GM12865 (cell line): ENCODE measurements at regions not wholly inside any gene's neighbourhood (a gene's known extent, or its start where the extent isn't known, plus 50 kb on each side); places are given as distances from the start of the nearest gene placed in this dataset.

ENCODE experiments used
- DNase-seq: peaks from one replicate; pipeline ENCODE4 v3.0.0; 2010; ENCODE audit warnings: low read depth
- H3K4me3 ChIP-seq: 2 replicates; pipeline ENCODE4 v1.5.1; 2011; ENCODE audit warnings: mild to moderate bottlenecking, low read depth, low read length, control low read depth
- CTCF ChIP-seq: IDR thresholded peaks from 2 replicates; pipeline ENCODE4 v1.5.1; 2011; ENCODE audit warnings: low read length, control low read depth, low read depth, inconsistent platforms; ENCODE audit not compliant: insufficient read depth; ENCODE audit errors: missing control alignments

GRCh38 chr10:21157664-21158063 is 260.6 kb upstream of the NEBL start:
- no peak overlapping the region for H3K4me3 ChIP-seq
- TF ChIP-seq CTCF: no peak
- DNase-seq: no peak

- TF ChIP-seq CTCF: no peak
- DNase-seq: no peak
- no peak overlapping the region for H3K4me3 ChIP-seq
These were observed 253.1 kb upstream of the NEBL start for GRCh38 chr10:21150166-21150565.

- no peak for TF ChIP-seq CTCF
- H3K4me3 ChIP-seq: no peak overlapping the region
- no peak for DNase-seq
These were observed 249.3 kb upstream of the NEBL start for GRCh38 chr10:21146436-21146789.

DNA sequence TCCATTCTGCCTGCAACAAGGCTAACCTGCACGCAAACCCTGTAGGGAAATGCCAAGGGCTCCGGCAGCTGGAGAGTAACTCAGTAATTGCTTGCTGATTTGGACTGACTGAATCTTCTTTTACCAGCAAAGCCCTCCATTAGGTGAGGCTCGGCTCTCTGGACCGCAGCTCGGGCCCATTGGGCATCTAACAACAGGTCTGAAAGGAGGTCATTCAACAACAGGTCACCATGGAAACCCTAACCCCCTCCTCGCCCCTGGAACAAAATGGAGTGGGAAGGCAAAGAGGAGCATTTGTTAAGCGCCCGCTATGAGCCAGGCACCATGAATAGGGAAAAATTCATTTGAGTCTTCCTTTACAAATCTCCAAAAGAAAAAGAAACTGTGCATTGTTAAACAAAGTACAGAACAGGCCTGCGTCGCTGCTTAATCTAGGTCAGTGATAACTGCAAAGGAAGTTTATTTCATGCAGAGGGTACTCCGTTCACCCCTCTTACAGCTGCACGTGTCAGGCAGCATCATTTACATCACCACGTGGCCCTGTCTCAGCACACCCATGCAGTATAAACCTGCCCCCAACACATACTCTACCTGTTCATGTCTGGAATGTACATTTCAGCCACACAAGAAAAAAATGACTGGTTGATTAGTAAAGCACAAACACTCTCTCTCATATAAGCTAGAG is 248.8 kb upstream of the NEBL start:
- TF ChIP-seq CTCF: no peak
- H3K4me3 ChIP-seq: no peak overlapping the region
- no peak for DNase-seq

- no peak for DNase-seq
These were observed 246.9 kb upstream of the NEBL start for GRCh38 chr10:21144047-21144446.

GRCh38 chr10:21141946-21142492 is 244.9 kb upstream of the NEBL start:
- no peak overlapping the region for H3K4me3 ChIP-seq
- no peak for TF ChIP-seq CTCF
- no peak for DNase-seq

More at GRCh38 chr10:21144047-21144446, 246.9 kb upstream of the NEBL start:
- H3K4me3 ChIP-seq: no peak overlapping the region
- no peak for TF ChIP-seq CTCF
